ENCODE measurements at regions not wholly inside any gene's neighbourhood (a gene's known extent, or its start where the extent isn't known, plus 50 kb on each side); places are given as distances from the start of the nearest gene placed in this dataset.

GRCh38 chr9:135259273-135259672 lies 171.8 kb downstream of the OLFM1 start:
- ATAC-seq (ENCODE audit: low read depth) (no peak), DNase-seq (no peak)
- H3K4me1 ChIP-seq (ENCODE audit: control insufficient read depth, insufficient read depth, low read length) = no peaks in the 10 kb centered on the region
- H2AK9ac ChIP-seq (replicated peaks; ENCODE audit: low read depth, low read length, poor library complexity) = no peak overlapping the region
- no peak overlapping the region for H3K4me2 ChIP-seq (ENCODE audit: low read depth, low read length)
- H2BK20ac ChIP-seq (ENCODE audit: low read depth, low read length) = no peak overlapping the region
- H3K4ac ChIP-seq (ENCODE audit: low read depth, low read length) = no peak overlapping the region
- no peak overlapping the region for H2BK5ac ChIP-seq (ENCODE audit: low read depth, low read length, poor library complexity, severe bottlenecking)
- no peak overlapping the region for H4K8ac ChIP-seq (ENCODE audit: low read depth in 2 of 2, low read length in 2 of 2)
- ChIA-PET POLR2A (ENCODE audit: unreplicated experiment) (no interaction called here), CTCF (interaction anchor here (0.6 kb wide), 1 partner anchor 12 kb away, joined by 3 read pairs; no protein-coding TSS in a partner anchor)
- intact Hi-C loops (cut with micrococcal nuclease) = no loop called here
- no peak overlapping the region for H3K27ac ChIP-seq (ENCODE audit: insufficient read depth, low read length)
- no peak overlapping the region for H4K5ac ChIP-seq (ENCODE audit: low read depth, low read length)
- H3K9me3 ChIP-seq (ENCODE audit: control insufficient read depth, insufficient read depth, low read length) = peaks cover 38% of the 10 kb centered on the region
- 93% methylated on average over 10 of the region's 19 CpGs; no CpG with 5 or more reads in 1 of the 2 experiments for WGBS, 2 experiments (ENCODE audit: extremely low coverage in 2 of 2, insufficient read length in 1 of 2)
- no peak overlapping the region for H3K4me3 ChIP-seq (ENCODE audit: insufficient read depth, low read depth, low read length)
- no peak overlapping the region for H2AK5ac ChIP-seq (ENCODE audit: low read depth, low read length)
- no peak overlapping the region for H3K56ac ChIP-seq (ENCODE audit: extremely low read depth, insufficient read depth, low read length)
- TF ChIP-seq RAD21 (IDR thresholded peaks at IDR 0.05; ENCODE audit: low read length) (no peak), BHLHE40 (IDR thresholded peaks at IDR 0.05; ENCODE audit: low read depth, low read length) (no peak), MAFK (IDR thresholded peaks at IDR 0.05; ENCODE audit: low read depth, low read length) (no peak), MXI1 (IDR thresholded peaks at IDR 0.05; ENCODE audit: borderline replicate concordance, low read depth, low read length) (no peak), RFX5 (IDR thresholded peaks at IDR 0.05; ENCODE audit: low read depth, low read length) (no peak), ELK1 (IDR thresholded peaks at IDR 0.05; ENCODE audit: borderline replicate concordance, low read depth, low read length) (no peak), CHD1 (IDR thresholded peaks at IDR 0.05; ENCODE audit: low read depth, low read length) (no peak), MAZ (IDR thresholded peaks at IDR 0.05; ENCODE audit: borderline replicate concordance, low read depth, low read length) (no peak), POLR2A (IDR thresholded peaks at IDR 0.05; ENCODE audit: low read depth, low read length) (no peak), RCOR1 (IDR thresholded peaks at IDR 0.05; ENCODE audit: insufficient replicate concordance, low read length) (no peak), CEBPB (IDR thresholded peaks at IDR 0.05; ENCODE audit: low read depth, low read length) (no peak), CTCF (conservative IDR thresholded peaks at IDR 0.05; ENCODE audit: low read depth, low read length) (no peak), FOS (IDR thresholded peaks at IDR 0.05; ENCODE audit: low read depth, low read length) (no peak), SMC3 (IDR thresholded peaks at IDR 0.05; ENCODE audit: low read depth, low read length) (no peak), USF2 (IDR thresholded peaks at IDR 0.05; ENCODE audit: low read depth, low read length) (no peak), NFE2L2 (IDR thresholded peaks at IDR 0.05; ENCODE audit: low read depth, low read length) (no peak)
- H2BK120ac ChIP-seq (ENCODE audit: low read depth, low read length) = no peak overlapping the region
- H3K18ac ChIP-seq (ENCODE audit: low read depth, low read length) = no peak overlapping the region
- no peak overlapping the region for H4K91ac ChIP-seq (ENCODE audit: insufficient read depth, low read depth, low read length)
- no peaks in the 10 kb centered on the region for H3K36me3 ChIP-seq (ENCODE audit: control insufficient read depth, insufficient read depth, low read length)
- H3K9ac ChIP-seq (ENCODE audit: low read depth, low read length) = no peak overlapping the region
- dilution Hi-C loops (cut with HindIII; ENCODE audit: low sequenced_read_pairs, unreplicated experiment) = no loop called here
- no peaks in the 10 kb centered on the region for H3K9me1 ChIP-seq (ENCODE audit: insufficient read depth, low read length)
- H2AFZ ChIP-seq (replicated peaks; ENCODE audit: low read length, poor library complexity) = no peak overlapping the region
- no peak overlapping the region for H2BK15ac ChIP-seq (ENCODE audit: low read depth, low read length)
- H4K20me1 ChIP-seq (ENCODE audit: insufficient read depth, low read length) = no peaks in the 10 kb centered on the region
- H3K23ac ChIP-seq (ENCODE audit: low read depth, low read length) = no peak overlapping the region
- no TSS peak for BruUV-seq (replicated peaks)
- no peak overlapping the region for H3K14ac ChIP-seq (replicated peaks; ENCODE audit: low read depth, low read length)
- H3K27me3 ChIP-seq (ENCODE audit: control insufficient read depth, insufficient read depth, low read length) = no peaks in the 10 kb centered on the region
- H3K79me1 ChIP-seq (ENCODE audit: low read depth in 1 of 2, low read length in 2 of 2) = no peaks in the 10 kb centered on the region
- in situ Hi-C loops (cut with MboI; ENCODE audit: low sequenced_read_pairs) = no loop called here

Data from IMR-90 (cell line).